ENCODE measurements at regions not wholly inside any gene's neighbourhood (a gene's known extent, or its start where the extent isn't known, plus 50 kb on each side); places are given as distances from the start of the nearest gene placed in this dataset.

GRCh38 chr9:28212979-28213378 is 639.7 kb upstream of the C9orf72 start (continued):
- TF ChIP-seq TAF15 (IDR thresholded peaks at IDR 0.05; ENCODE audit: low read depth, low read length, poor library complexity, severe bottlenecking): no peak
- TF ChIP-seq ZNF335 (CRISPR knock-in tag; IDR thresholded peaks at IDR 0.05): no peak
- peak; percentile 62 for TF ChIP-seq SAP130 (CRISPR knock-in tag; IDR thresholded peaks at IDR 0.05; ENCODE audit: low read depth)
- TF ChIP-seq MAZ (IDR thresholded peaks at IDR 0.05; ENCODE audit: borderline replicate concordance, low read depth, low read length): no peak
- no peak for TF ChIP-seq MAZ (CRISPR knock-in tag; IDR thresholded peaks at IDR 0.05; ENCODE audit: low read depth)
- no peak for TF ChIP-seq ZNF512B (CRISPR knock-in tag; IDR thresholded peaks at IDR 0.05; ENCODE audit: borderline replicate concordance)
- no peak for TF ChIP-seq PATZ1 (CRISPR knock-in tag; IDR thresholded peaks at IDR 0.05)
- 0 out of 2 replicates have a peak, but pooled peaks have one; percentile 20 for TF ChIP-seq PAXIP1 (CRISPR knock-in tag; conservative IDR thresholded peaks at IDR 0.05)
- no peak for TF ChIP-seq MED8 (CRISPR knock-in tag; IDR thresholded peaks at IDR 0.05; ENCODE audit: insufficient replicate concordance)
- TF ChIP-seq NFKB2 (CRISPR knock-in tag; IDR thresholded peaks at IDR 0.05; ENCODE audit: borderline replicate concordance): no peak
- TF ChIP-seq IKZF1 (IDR thresholded peaks at IDR 0.05): no peak
- no peak for TF ChIP-seq HES4 (CRISPR knock-in tag; IDR thresholded peaks at IDR 0.05; ENCODE audit: borderline replicate concordance)
- no peak for TF ChIP-seq NCOA5 (CRISPR knock-in tag; IDR thresholded peaks at IDR 0.05)
- no peak for TF ChIP-seq SNAI1 (CRISPR knock-in tag; IDR thresholded peaks at IDR 0.05; ENCODE audit: borderline replicate concordance)
- TF ChIP-seq ZNF639 (CRISPR knock-in tag; conservative IDR thresholded peaks at IDR 0.05): no peak
- no peak for TF ChIP-seq ZNF484 (CRISPR knock-in tag; IDR thresholded peaks at IDR 0.05; ENCODE audit: borderline replicate concordance, low read depth)
- TF ChIP-seq HOXA3 (CRISPR knock-in tag; IDR thresholded peaks at IDR 0.05): no peak
- TF ChIP-seq MYC (CRISPR knock-in tag; IDR thresholded peaks at IDR 0.05; ENCODE audit: borderline replicate concordance): no peak
- TF ChIP-seq ZNF337 (CRISPR knock-in tag; IDR thresholded peaks at IDR 0.05; ENCODE audit: borderline replicate concordance, low read depth): no peak
- no peak for TF ChIP-seq SMARCC2 (IDR thresholded peaks at IDR 0.05)
- no peak for TF ChIP-seq HNRNPLL (IDR thresholded peaks at IDR 0.05; ENCODE audit: low read depth, low read length, poor library complexity, severe bottlenecking)
- TF ChIP-seq CHD4 (IDR thresholded peaks at IDR 0.05; ENCODE audit: borderline replicate concordance, low read length): no peak
